Upper lobe of right lung (tissue), 1 donor: ENCODE measurements at regions not wholly inside any gene's neighbourhood (a gene's known extent, or its start where the extent isn't known, plus 50 kb on each side); places are given as distances from the start of the nearest gene placed in this dataset.

Source experiments
- ATAC-seq: fragments of 200-7000 bp; cut with Tn5 transposase; one replicate; pipeline ENCODE4 v1.9.1; 2020; ENCODE audit warnings: mild to moderate bottlenecking, moderate library complexity
- DNase-seq: peaks from one replicate; pipeline ENCODE4 v3.0.0-alpha.2; 2020
- H3K27ac ChIP-seq: fragments of 200-600 bp; one replicate; pipeline ENCODE4 v1.8.0; 2022
- H3K27me3 ChIP-seq: fragments of 200-600 bp; one replicate; pipeline ENCODE4 v1.8.0; 2022; ENCODE audit warnings: mild to moderate bottlenecking
- H3K36me3 ChIP-seq: fragments of 200-600 bp; one replicate; pipeline ENCODE4 v1.8.0; 2022
- H3K4me1 ChIP-seq: fragments of 200-600 bp; one replicate; pipeline ENCODE4 v1.8.0; 2022
- H3K4me3 ChIP-seq: fragments of 200-600 bp; one replicate; pipeline ENCODE4 v1.8.0; 2022; ENCODE audit warnings: mild to moderate bottlenecking
- H3K9me3 ChIP-seq: fragments of 200-600 bp; one replicate; pipeline ENCODE4 v1.8.0; 2022
- intact Hi-C: fragments of 100-400 bp; cut with DNase I; formaldehyde crosslinking; loops from one replicate; pipeline ENCODE4 v1.11.0; 2022
- TF ChIP-seq, protein P1 (sequence below): fragments of 200-600 bp; IDR thresholded peaks from one replicate; pipeline ENCODE4 v1.8.0; 2022; ENCODE audit warnings: antibody characterized with exemption
- donor health status: DM: no; HTN: yes; CAD: no; lungs with severe emphysema.

GRCh38 chr3:20808864-20809263 is 622.9 kb upstream of the SGO1 start:
- TF ChIP-seq, protein P1, sequence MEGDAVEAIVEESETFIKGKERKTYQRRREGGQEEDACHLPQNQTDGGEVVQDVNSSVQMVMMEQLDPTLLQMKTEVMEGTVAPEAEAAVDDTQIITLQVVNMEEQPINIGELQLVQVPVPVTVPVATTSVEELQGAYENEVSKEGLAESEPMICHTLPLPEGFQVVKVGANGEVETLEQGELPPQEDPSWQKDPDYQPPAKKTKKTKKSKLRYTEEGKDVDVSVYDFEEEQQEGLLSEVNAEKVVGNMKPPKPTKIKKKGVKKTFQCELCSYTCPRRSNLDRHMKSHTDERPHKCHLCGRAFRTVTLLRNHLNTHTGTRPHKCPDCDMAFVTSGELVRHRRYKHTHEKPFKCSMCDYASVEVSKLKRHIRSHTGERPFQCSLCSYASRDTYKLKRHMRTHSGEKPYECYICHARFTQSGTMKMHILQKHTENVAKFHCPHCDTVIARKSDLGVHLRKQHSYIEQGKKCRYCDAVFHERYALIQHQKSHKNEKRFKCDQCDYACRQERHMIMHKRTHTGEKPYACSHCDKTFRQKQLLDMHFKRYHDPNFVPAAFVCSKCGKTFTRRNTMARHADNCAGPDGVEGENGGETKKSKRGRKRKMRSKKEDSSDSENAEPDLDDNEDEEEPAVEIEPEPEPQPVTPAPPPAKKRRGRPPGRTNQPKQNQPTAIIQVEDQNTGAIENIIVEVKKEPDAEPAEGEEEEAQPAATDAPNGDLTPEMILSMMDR = no peak
- DNase-seq = no peak
- H3K27me3 ChIP-seq = no peaks in the 10 kb centered on the region
- intact Hi-C loops = no loop called here
- H3K9me3 ChIP-seq = no peaks in the 10 kb centered on the region
- no peak overlapping the region for H3K4me3 ChIP-seq
- no peaks in the 10 kb centered on the region for H3K36me3 ChIP-seq
- no peak for ATAC-seq
- no peak overlapping the region for H3K27ac ChIP-seq
- no peaks in the 10 kb centered on the region for H3K4me1 ChIP-seq

- H3K4me3 ChIP-seq = no peak overlapping the region
- TF ChIP-seq, protein P1 = no peak
These were observed 612.7 kb upstream of the SGO1 start for GRCh38 chr3:20798666-20799065.

DNA sequence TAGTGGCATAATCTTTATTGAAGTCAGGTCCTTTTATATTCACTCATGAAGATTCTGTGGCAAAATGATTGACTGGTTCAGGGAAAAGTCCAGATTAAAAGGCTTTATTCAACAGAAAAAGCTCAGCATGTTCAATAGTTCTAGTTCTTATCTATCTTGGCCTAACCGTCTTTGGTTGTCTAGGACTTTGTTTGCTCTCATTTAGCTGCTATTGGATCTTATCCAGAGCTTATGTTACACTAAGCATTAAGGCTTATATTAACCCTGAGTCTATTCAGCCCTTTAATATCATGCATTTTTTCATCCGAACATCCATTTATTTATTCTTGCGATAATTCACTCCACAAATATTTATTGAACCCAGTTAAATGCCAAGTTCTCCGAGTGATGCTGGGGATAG is 601.0 kb upstream of the SGO1 start:
- no peak overlapping the region for H3K27ac ChIP-seq
- TF ChIP-seq, protein P1 = no peak
- no peaks in the 10 kb centered on the region for H3K4me1 ChIP-seq
- DNase-seq (no peak), ATAC-seq (no peak)
- no peaks in the 10 kb centered on the region for H3K27me3 ChIP-seq
- peaks cover 3% of the 10 kb centered on the region for H3K9me3 ChIP-seq
- H3K36me3 ChIP-seq = no peaks in the 10 kb centered on the region
- H3K4me3 ChIP-seq = no peak overlapping the region
- intact Hi-C loops = no loop called here

More at GRCh38 chr3:20798666-20799065, 612.7 kb upstream of the SGO1 start:
- no peaks in the 10 kb centered on the region for H3K9me3 ChIP-seq
- H3K4me1 ChIP-seq = no peaks in the 10 kb centered on the region
- DNase-seq (no peak), ATAC-seq (no peak)
- no peaks in the 10 kb centered on the region for H3K27me3 ChIP-seq
- intact Hi-C loops = no loop called here
- H3K27ac ChIP-seq = no peak overlapping the region
- no peaks in the 10 kb centered on the region for H3K36me3 ChIP-seq

DNA sequence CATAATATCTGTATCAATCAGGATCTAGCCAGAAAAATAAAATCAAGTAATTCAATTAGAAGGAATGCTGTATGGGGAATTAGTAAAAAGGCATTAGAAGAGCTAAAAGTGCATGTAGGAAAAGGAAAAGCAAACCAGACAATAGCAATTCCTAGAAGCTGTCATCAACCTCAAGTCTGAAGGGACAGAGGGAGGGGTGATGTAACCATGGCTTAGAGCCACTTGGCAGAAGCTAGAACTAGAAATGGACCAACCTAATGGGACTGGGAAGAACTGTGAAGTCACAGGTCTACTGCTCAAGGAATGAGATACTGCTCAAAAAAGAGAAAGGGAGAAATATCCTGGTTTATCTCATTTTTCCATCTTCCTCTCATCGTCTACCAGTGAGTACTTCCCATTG is 590.7 kb upstream of the SGO1 start:
- Histone ChIP-seq H3K4me1 (no peaks in the 10 kb centered on the region), H3K9me3 (no peaks in the 10 kb centered on the region), H3K36me3 (no peaks in the 10 kb centered on the region), H3K4me3 (no peak overlapping the region), H3K27ac (no peak overlapping the region), H3K27me3 (no peaks in the 10 kb centered on the region)
- TF ChIP-seq, protein P1 = no peak
- DNase-seq (no peak), ATAC-seq (no peak)
- intact Hi-C loops = no loop called here

DNA sequence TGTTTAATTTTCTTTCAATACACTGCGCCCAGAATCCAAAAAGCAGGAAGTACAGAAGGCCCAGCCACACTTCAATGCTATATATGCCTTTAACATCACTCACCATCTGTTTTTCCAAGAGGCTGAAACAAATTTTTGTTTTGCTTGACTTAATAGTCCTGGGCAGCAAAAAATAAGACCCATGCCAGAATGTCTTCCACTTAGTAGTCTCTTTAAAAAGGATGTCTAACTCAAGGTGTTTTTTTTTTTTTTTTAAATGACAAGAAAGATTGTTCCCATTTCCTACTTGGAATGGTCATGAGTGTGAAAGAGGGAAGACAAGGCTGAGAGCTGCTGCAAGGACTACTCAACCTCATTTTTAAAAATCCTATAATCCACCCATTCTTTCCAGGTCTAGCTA is 590.3 kb upstream of the SGO1 start:
- ATAC-seq (no peak), DNase-seq (no peak)
- no peak overlapping the region for H3K27ac ChIP-seq
- H3K4me3 ChIP-seq = no peak overlapping the region
- H3K4me1 ChIP-seq = no peaks in the 10 kb centered on the region
- intact Hi-C loops = no loop called here
- TF ChIP-seq, protein P1 = no peak
- no peaks in the 10 kb centered on the region for H3K27me3 ChIP-seq
- H3K9me3 ChIP-seq = no peaks in the 10 kb centered on the region
- no peaks in the 10 kb centered on the region for H3K36me3 ChIP-seq

- Histone ChIP-seq H3K9me3 (no peaks in the 10 kb centered on the region), H3K4me1 (no peaks in the 10 kb centered on the region), H3K27me3 (no peaks in the 10 kb centered on the region), H3K27ac (no peak overlapping the region), H3K4me3 (no peak overlapping the region), H3K36me3 (no peaks in the 10 kb centered on the region)
- ATAC-seq (no peak), DNase-seq (no peak)
- TF ChIP-seq, protein P1 = no peak
- intact Hi-C loops = no loop called here
These were observed 587.4 kb upstream of the SGO1 start for GRCh38 chr3:20773320-20773984.
